ENCODE measurements at regions not wholly inside any gene's neighbourhood (a gene's known extent, or its start where the extent isn't known, plus 50 kb on each side); places are given as distances from the start of the nearest gene placed in this dataset.

GRCh38 chr2:7683196-7683595 lies 766.0 kb downstream of the RNF144A start:
- Histone ChIP-seq H3K4me1 (ENCODE audit: insufficient read depth, insufficient read length) (no peaks in the 10 kb centered on the region), H3K9ac (ENCODE audit: insufficient read length, low read depth) (no peak overlapping the region), H3K9me3 (ENCODE audit: insufficient read depth, low read length) (no peaks in the 10 kb centered on the region), H3K4me3 (ENCODE audit: insufficient read length, low read depth) (no peak overlapping the region), H3K27me3 (ENCODE audit: insufficient read depth, insufficient read length) (no peaks in the 10 kb centered on the region), H3K36me3 (ENCODE audit: insufficient read depth, insufficient read length, low read length) (no peaks in the 10 kb centered on the region)
- no peak for DNase-seq (ENCODE audit: low read depth, low spot score)
- TF ChIP-seq YY1 (IDR thresholded peaks at IDR 0.05; ENCODE audit: insufficient read depth, insufficient read length), result no peak
- TF ChIP-seq ZNF274 (IDR thresholded peaks at IDR 0.05; ENCODE audit: low read depth, low read length), result no peak
- no peak for TF ChIP-seq SUZ12 (IDR thresholded peaks at IDR 0.05; ENCODE audit: extremely low read depth, insufficient read depth, insufficient read length)

- H3K4me1 ChIP-seq (ENCODE audit: insufficient read depth, insufficient read length), result no peaks in the 10 kb centered on the region
- no peak for TF ChIP-seq ZNF274 (IDR thresholded peaks at IDR 0.05; ENCODE audit: low read depth, low read length)
- TF ChIP-seq SUZ12 (IDR thresholded peaks at IDR 0.05; ENCODE audit: extremely low read depth, insufficient read depth, insufficient read length), result no peak
- TF ChIP-seq YY1 (IDR thresholded peaks at IDR 0.05; ENCODE audit: insufficient read depth, insufficient read length), result no peak
Observed at GRCh38 chr2:7683708-7684107, 766.5 kb downstream of the RNF144A start.

GRCh38 chr2:7685342-7686015 lies 768.3 kb downstream of the RNF144A start:
- Histone ChIP-seq H3K9ac (ENCODE audit: insufficient read length, low read depth) (no peak overlapping the region), H3K9me3 (ENCODE audit: insufficient read depth, low read length) (no peaks in the 10 kb centered on the region), H3K4me1 (ENCODE audit: insufficient read depth, insufficient read length) (no peaks in the 10 kb centered on the region), H3K4me3 (ENCODE audit: insufficient read length, low read depth) (no peak overlapping the region), H3K36me3 (ENCODE audit: insufficient read depth, insufficient read length, low read length) (no peaks in the 10 kb centered on the region), H3K27me3 (ENCODE audit: insufficient read depth, insufficient read length) (no peaks in the 10 kb centered on the region)
- no peak for DNase-seq (ENCODE audit: low read depth, low spot score)
- TF ChIP-seq ZNF274 (IDR thresholded peaks at IDR 0.05; ENCODE audit: low read depth, low read length), result no peak
- TF ChIP-seq YY1 (IDR thresholded peaks at IDR 0.05; ENCODE audit: insufficient read depth, insufficient read length), result no peak
- TF ChIP-seq SUZ12 (IDR thresholded peaks at IDR 0.05; ENCODE audit: extremely low read depth, insufficient read depth, insufficient read length), result no peak

More at GRCh38 chr2:7683708-7684107, 766.5 kb downstream of the RNF144A start:
- H3K36me3 ChIP-seq (ENCODE audit: insufficient read depth, insufficient read length, low read length), result no peaks in the 10 kb centered on the region
- no peak overlapping the region for H3K9ac ChIP-seq (ENCODE audit: insufficient read length, low read depth)
- H3K4me3 ChIP-seq (ENCODE audit: insufficient read length, low read depth), result no peak overlapping the region
- H3K27me3 ChIP-seq (ENCODE audit: insufficient read depth, insufficient read length), result no peaks in the 10 kb centered on the region
- no peak for DNase-seq (ENCODE audit: low read depth, low spot score)
- H3K9me3 ChIP-seq (ENCODE audit: insufficient read depth, low read length), result no peaks in the 10 kb centered on the region

- no peak for DNase-seq (ENCODE audit: low read depth, low spot score)
- no peaks in the 10 kb centered on the region for H3K9me3 ChIP-seq (ENCODE audit: insufficient read depth, low read length)
- no peaks in the 10 kb centered on the region for H3K27me3 ChIP-seq (ENCODE audit: insufficient read depth, insufficient read length)
- H3K36me3 ChIP-seq (ENCODE audit: insufficient read depth, insufficient read length, low read length), result no peaks in the 10 kb centered on the region
- no peaks in the 10 kb centered on the region for H3K4me1 ChIP-seq (ENCODE audit: insufficient read depth, insufficient read length)
- no peak overlapping the region for H3K9ac ChIP-seq (ENCODE audit: insufficient read length, low read depth)
- H3K4me3 ChIP-seq (ENCODE audit: insufficient read length, low read depth), result no peak overlapping the region
- TF ChIP-seq ZNF274 (IDR thresholded peaks at IDR 0.05; ENCODE audit: low read depth, low read length), result no peak
Observed at GRCh38 chr2:7686016-7686385, 768.8 kb downstream of the RNF144A start.

- H3K4me3 ChIP-seq (ENCODE audit: insufficient read length, low read depth), result no peak overlapping the region
- no peaks in the 10 kb centered on the region for H3K4me1 ChIP-seq (ENCODE audit: insufficient read depth, insufficient read length)
- no peak for TF ChIP-seq YY1 (IDR thresholded peaks at IDR 0.05; ENCODE audit: insufficient read depth, insufficient read length)
- no peaks in the 10 kb centered on the region; the same call in 1 of the 2 replicates for H3K9me3 ChIP-seq (ENCODE audit: insufficient read depth, low read length)
- H3K9ac ChIP-seq (ENCODE audit: insufficient read length, low read depth), result no peak overlapping the region
- H3K36me3 ChIP-seq (ENCODE audit: insufficient read depth, insufficient read length, low read length), result no peaks in the 10 kb centered on the region
- H3K27me3 ChIP-seq (ENCODE audit: insufficient read depth, insufficient read length), result no peaks in the 10 kb centered on the region
- no peak for DNase-seq (ENCODE audit: low read depth, low spot score)
Observed at GRCh38 chr2:7691961-7692656, 774.9 kb downstream of the RNF144A start.

GRCh38 chr2:7692657-7693161 lies 775.5 kb downstream of the RNF144A start:
- TF ChIP-seq SUZ12 (IDR thresholded peaks at IDR 0.05; ENCODE audit: extremely low read depth, insufficient read depth, insufficient read length), result no peak
- TF ChIP-seq YY1 (IDR thresholded peaks at IDR 0.05; ENCODE audit: insufficient read depth, insufficient read length), result no peak
- TF ChIP-seq ZNF274 (IDR thresholded peaks at IDR 0.05; ENCODE audit: low read depth, low read length), result no peak
- H3K4me3 ChIP-seq (ENCODE audit: insufficient read length, low read depth), result no peak overlapping the region
- no peaks in the 10 kb centered on the region for H3K27me3 ChIP-seq (ENCODE audit: insufficient read depth, insufficient read length)
- no peaks in the 10 kb centered on the region for H3K4me1 ChIP-seq (ENCODE audit: insufficient read depth, insufficient read length)
- H3K9ac ChIP-seq (ENCODE audit: insufficient read length, low read depth), result no peak overlapping the region
- no peaks in the 10 kb centered on the region; the same call in 1 of the 2 replicates for H3K9me3 ChIP-seq (ENCODE audit: insufficient read depth, low read length)
- no peaks in the 10 kb centered on the region for H3K36me3 ChIP-seq (ENCODE audit: insufficient read depth, insufficient read length, low read length)
- no peak for DNase-seq (ENCODE audit: low read depth, low spot score)

- Histone ChIP-seq H3K9me3 (ENCODE audit: insufficient read depth, low read length) (no peaks in the 10 kb centered on the region; the same call in 1 of the 2 replicates), H3K4me3 (ENCODE audit: insufficient read length, low read depth) (no peak overlapping the region), H3K9ac (ENCODE audit: insufficient read length, low read depth) (no peak overlapping the region), H3K36me3 (ENCODE audit: insufficient read depth, insufficient read length, low read length) (no peaks in the 10 kb centered on the region), H3K27me3 (ENCODE audit: insufficient read depth, insufficient read length) (no peaks in the 10 kb centered on the region), H3K4me1 (ENCODE audit: insufficient read depth, insufficient read length) (no peaks in the 10 kb centered on the region)
- no peak for DNase-seq (ENCODE audit: low read depth, low spot score)
- TF ChIP-seq YY1 (IDR thresholded peaks at IDR 0.05; ENCODE audit: insufficient read depth, insufficient read length), result no peak
- TF ChIP-seq SUZ12 (IDR thresholded peaks at IDR 0.05; ENCODE audit: extremely low read depth, insufficient read depth, insufficient read length), result no peak
- TF ChIP-seq ZNF274 (IDR thresholded peaks at IDR 0.05; ENCODE audit: low read depth, low read length), result no peak
Observed at GRCh38 chr2:7693246-7694075, 776.2 kb downstream of the RNF144A start.

Measured in NT2/D1 (cell line).